Endothelial cell of umbilical vein (primary cell): ENCODE measurements at regions not wholly inside any gene's neighbourhood (a gene's known extent, or its start where the extent isn't known, plus 50 kb on each side); places are given as distances from the start of the nearest gene placed in this dataset.

Experiments
- EZH2 ChIP-seq: IDR thresholded peaks from 2 replicates; pipeline ENCODE4 v1.6.1; 2012; ENCODE audit warnings: borderline replicate concordance, low read depth, mild to moderate bottlenecking, moderate library complexity, low read length, inconsistent platforms; ENCODE audit not compliant: severe bottlenecking
- FOS ChIP-seq: IDR thresholded peaks from 2 replicates; pipeline ENCODE4 v1.6.1; 2011; ENCODE audit warnings: mild to moderate bottlenecking, low read length, moderate library complexity, borderline replicate concordance; ENCODE audit not compliant: insufficient read depth
- JUN ChIP-seq: IDR thresholded peaks from 2 replicates; pipeline ENCODE4 v1.6.1; 2011; ENCODE audit warnings: borderline replicate concordance, low read depth; ENCODE audit not compliant: insufficient read length, insufficient read depth
- MYC ChIP-seq: IDR thresholded peaks from one replicate; pipeline ENCODE4 v1.6.1; 2011; ENCODE audit warnings: mild to moderate bottlenecking, low read depth, low read length
- POLR2A ChIP-seq: IDR thresholded peaks from 2 replicates; pipeline ENCODE4 v1.6.1; 2012; ENCODE audit warnings: low read depth, mild to moderate bottlenecking, control low read depth, low read length
- POLR2AphosphoS5 ChIP-seq: IDR thresholded peaks from 2 replicates; pipeline ENCODE4 v1.6.1; 2012; ENCODE audit warnings: low read depth, mild to moderate bottlenecking, control low read depth, low read length, moderate library complexity; ENCODE audit not compliant: insufficient read depth
- TF ChIP-seq, protein P1 (sequence below), 2 donors: IDR thresholded peaks; 1 replicate in 1 of 2; 2 replicates in 1 of 2; pipeline ENCODE4 v1.5.1; 2011; ENCODE audit warnings: low read length in 2 of 2, mild to moderate bottlenecking in 2 of 2, moderate library complexity in 2 of 2, control low read depth in 1 of 2, inconsistent platforms in 1 of 2, low read depth in 1 of 2; ENCODE audit not compliant: insufficient read depth in 1 of 2; ENCODE audit errors: extremely low read depth in 1 of 2
- TF ChIP-seq, protein P2 (sequence below): IDR thresholded peaks from 2 replicates; pipeline ENCODE4 v1.6.1; 2011; ENCODE audit not compliant: insufficient read depth, insufficient read length

DNA sequence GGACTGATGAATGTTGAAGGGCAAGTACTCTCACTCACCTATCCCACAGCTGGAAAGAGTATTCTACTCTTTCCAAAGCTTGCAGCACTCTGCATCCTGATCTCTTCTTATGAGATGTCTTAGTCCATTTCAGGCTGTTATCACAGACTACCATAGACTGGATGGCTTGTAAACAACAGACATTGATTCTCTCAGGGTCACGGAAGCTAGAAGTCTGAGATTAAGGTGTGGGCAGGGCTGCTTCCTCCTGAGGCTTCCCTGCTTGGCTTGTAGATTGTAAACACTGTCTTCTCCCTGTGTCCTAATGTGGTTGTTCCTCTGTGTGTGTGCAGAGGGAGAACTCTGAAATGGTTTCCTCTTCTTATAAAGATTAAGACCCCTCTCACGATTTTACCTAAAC lies 131.2 kb downstream of the MXRA5 start:
- TF ChIP-seq POLR2AphosphoS5, result no peak
- TF ChIP-seq, protein P1, sequence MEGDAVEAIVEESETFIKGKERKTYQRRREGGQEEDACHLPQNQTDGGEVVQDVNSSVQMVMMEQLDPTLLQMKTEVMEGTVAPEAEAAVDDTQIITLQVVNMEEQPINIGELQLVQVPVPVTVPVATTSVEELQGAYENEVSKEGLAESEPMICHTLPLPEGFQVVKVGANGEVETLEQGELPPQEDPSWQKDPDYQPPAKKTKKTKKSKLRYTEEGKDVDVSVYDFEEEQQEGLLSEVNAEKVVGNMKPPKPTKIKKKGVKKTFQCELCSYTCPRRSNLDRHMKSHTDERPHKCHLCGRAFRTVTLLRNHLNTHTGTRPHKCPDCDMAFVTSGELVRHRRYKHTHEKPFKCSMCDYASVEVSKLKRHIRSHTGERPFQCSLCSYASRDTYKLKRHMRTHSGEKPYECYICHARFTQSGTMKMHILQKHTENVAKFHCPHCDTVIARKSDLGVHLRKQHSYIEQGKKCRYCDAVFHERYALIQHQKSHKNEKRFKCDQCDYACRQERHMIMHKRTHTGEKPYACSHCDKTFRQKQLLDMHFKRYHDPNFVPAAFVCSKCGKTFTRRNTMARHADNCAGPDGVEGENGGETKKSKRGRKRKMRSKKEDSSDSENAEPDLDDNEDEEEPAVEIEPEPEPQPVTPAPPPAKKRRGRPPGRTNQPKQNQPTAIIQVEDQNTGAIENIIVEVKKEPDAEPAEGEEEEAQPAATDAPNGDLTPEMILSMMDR (IDR thresholded peaks at IDR 0.05; ENCODE audit: extremely low read depth in 1 of 2, insufficient read depth in 1 of 2, low read depth in 1 of 2, low read length in 2 of 2), result no peak
- no peak for TF ChIP-seq POLR2A
- TF ChIP-seq EZH2, result no peak
- TF ChIP-seq, protein P2, sequence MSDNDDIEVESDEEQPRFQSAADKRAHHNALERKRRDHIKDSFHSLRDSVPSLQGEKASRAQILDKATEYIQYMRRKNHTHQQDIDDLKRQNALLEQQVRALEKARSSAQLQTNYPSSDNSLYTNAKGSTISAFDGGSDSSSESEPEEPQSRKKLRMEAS, result no peak
- TF ChIP-seq FOS, result no peak
- TF ChIP-seq MYC, result no peak
- no peak for TF ChIP-seq JUN
